ENCODE measurements at regions not wholly inside any gene's neighbourhood (a gene's known extent, or its start where the extent isn't known, plus 50 kb on each side); places are given as distances from the start of the nearest gene placed in this dataset.

DNA sequence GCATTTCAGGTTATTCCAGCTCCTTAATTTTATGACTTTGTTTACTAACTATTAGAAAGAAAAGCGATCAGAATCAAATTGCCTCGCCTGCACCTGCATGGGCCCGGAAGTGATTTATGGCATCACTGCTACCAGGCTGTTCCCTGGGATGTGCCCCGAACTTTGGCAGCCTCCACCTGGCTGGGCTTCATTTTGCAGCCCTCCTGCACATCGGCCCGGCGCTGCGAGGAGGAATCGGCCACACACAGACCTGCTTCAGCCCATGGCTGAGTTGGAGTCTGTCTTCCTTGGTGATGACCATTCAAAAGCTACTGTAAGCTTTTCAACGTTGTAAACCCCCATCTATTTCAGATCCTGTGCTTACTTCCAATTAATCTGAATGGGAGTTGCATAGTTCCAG lies 638.0 kb downstream of the RNF144A start:
- TF ChIP-seq, protein P1, sequence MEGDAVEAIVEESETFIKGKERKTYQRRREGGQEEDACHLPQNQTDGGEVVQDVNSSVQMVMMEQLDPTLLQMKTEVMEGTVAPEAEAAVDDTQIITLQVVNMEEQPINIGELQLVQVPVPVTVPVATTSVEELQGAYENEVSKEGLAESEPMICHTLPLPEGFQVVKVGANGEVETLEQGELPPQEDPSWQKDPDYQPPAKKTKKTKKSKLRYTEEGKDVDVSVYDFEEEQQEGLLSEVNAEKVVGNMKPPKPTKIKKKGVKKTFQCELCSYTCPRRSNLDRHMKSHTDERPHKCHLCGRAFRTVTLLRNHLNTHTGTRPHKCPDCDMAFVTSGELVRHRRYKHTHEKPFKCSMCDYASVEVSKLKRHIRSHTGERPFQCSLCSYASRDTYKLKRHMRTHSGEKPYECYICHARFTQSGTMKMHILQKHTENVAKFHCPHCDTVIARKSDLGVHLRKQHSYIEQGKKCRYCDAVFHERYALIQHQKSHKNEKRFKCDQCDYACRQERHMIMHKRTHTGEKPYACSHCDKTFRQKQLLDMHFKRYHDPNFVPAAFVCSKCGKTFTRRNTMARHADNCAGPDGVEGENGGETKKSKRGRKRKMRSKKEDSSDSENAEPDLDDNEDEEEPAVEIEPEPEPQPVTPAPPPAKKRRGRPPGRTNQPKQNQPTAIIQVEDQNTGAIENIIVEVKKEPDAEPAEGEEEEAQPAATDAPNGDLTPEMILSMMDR (IDR thresholded peaks at IDR 0.05): no peak
- TF ChIP-seq POLR2A (IDR thresholded peaks at IDR 0.05): no peak
